ENCODE measurements at regions not wholly inside any gene's neighbourhood (a gene's known extent, or its start where the extent isn't known, plus 50 kb on each side); places are given as distances from the start of the nearest gene placed in this dataset.
"Not testable (repeated sequence)": the region's sequence is repeated elsewhere in the genome, so short reads cannot be mapped to it uniquely, and the experiment has no call there.

DNA sequence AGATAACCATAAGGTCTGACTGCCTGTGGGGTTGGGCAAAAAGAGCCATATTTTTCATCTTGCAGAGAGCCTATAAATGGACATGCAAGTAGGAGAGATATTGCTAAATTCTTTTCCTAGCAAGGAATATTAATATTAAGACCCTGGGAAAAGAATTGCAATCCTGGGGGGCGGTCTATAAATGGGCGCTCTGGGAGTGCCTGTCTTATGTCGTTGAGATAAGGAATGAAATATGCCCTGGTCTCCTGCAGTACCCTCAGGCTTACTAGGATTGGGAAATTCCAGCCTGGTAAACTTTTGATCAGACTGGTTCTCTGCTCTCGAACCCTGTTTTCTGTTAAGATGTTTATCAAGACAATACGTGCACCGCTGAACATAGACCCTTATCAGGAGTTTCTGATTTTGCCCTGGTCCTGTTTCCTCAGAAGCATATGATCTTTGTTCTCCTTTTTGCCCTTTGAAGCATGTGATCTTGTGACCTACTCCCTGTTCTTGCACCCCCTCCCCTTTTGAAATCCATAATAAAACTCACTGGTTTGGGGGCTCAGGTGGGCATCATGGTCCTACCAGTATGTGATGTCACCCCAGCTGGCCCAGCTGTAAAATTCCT is 1458.3 kb downstream of the PCDH9 start:
- TF ChIP-seq POLR2AphosphoS5 (IDR thresholded peaks at IDR 0.05) = not testable (repeated sequence)
- TF ChIP-seq, protein P1, sequence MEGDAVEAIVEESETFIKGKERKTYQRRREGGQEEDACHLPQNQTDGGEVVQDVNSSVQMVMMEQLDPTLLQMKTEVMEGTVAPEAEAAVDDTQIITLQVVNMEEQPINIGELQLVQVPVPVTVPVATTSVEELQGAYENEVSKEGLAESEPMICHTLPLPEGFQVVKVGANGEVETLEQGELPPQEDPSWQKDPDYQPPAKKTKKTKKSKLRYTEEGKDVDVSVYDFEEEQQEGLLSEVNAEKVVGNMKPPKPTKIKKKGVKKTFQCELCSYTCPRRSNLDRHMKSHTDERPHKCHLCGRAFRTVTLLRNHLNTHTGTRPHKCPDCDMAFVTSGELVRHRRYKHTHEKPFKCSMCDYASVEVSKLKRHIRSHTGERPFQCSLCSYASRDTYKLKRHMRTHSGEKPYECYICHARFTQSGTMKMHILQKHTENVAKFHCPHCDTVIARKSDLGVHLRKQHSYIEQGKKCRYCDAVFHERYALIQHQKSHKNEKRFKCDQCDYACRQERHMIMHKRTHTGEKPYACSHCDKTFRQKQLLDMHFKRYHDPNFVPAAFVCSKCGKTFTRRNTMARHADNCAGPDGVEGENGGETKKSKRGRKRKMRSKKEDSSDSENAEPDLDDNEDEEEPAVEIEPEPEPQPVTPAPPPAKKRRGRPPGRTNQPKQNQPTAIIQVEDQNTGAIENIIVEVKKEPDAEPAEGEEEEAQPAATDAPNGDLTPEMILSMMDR (IDR thresholded peaks at IDR 0.05) = not testable (repeated sequence)

Data from suprapubic skin (tissue), 3 donors.